ENCODE measurements at regions not wholly inside any gene's neighbourhood (a gene's known extent, or its start where the extent isn't known, plus 50 kb on each side); places are given as distances from the start of the nearest gene placed in this dataset.

- no peak for TF ChIP-seq CTCF (IDR thresholded peaks at IDR 0.05; ENCODE audit: insufficient read depth, low read length)
- no peak overlapping the region for H3K4me3 ChIP-seq (ENCODE audit: low read depth, low read length)
- DNase-seq (ENCODE audit: low read depth): no peak
Measured at GRCh38 chr2:61742955-61743354, 110.9 kb downstream of the FAM161A start.

- DNase-seq (ENCODE audit: low read depth): no peak
- no peak for TF ChIP-seq CTCF (IDR thresholded peaks at IDR 0.05; ENCODE audit: insufficient read depth, low read length)
- H3K4me3 ChIP-seq (ENCODE audit: low read depth, low read length): no peak overlapping the region
Measured at GRCh38 chr2:61737841-61738240, 116.0 kb downstream of the FAM161A start.

GRCh38 chr2:61736953-61737352 lies 116.9 kb downstream of the FAM161A start:
- H3K4me3 ChIP-seq (ENCODE audit: low read depth, low read length): no peak overlapping the region
- TF ChIP-seq CTCF (IDR thresholded peaks at IDR 0.05; ENCODE audit: insufficient read depth, low read length): no peak
- DNase-seq (ENCODE audit: low read depth): no peak

- no peak for TF ChIP-seq CTCF (IDR thresholded peaks at IDR 0.05; ENCODE audit: insufficient read depth, low read length)
- no peak overlapping the region for H3K4me3 ChIP-seq (ENCODE audit: low read depth, low read length)
- DNase-seq (ENCODE audit: low read depth): peak; percentile 17
Measured at GRCh38 chr2:61733563-61733962, 120.3 kb downstream of the FAM161A start.

- no peak for DNase-seq (ENCODE audit: low read depth)
- H3K4me3 ChIP-seq (ENCODE audit: low read depth, low read length): no peak overlapping the region
- TF ChIP-seq CTCF (IDR thresholded peaks at IDR 0.05; ENCODE audit: insufficient read depth, low read length): no peak
Measured at GRCh38 chr2:61732787-61733186, 121.1 kb downstream of the FAM161A start.

GRCh38 chr2:61727746-61728145 lies 126.1 kb downstream of the FAM161A start:
- DNase-seq (ENCODE audit: low read depth): peak; percentile 16

More at GRCh38 chr2:61727746-61728145, 126.1 kb downstream of the FAM161A start:
- no peak for TF ChIP-seq CTCF (IDR thresholded peaks at IDR 0.05; ENCODE audit: insufficient read depth, low read length)
- H3K4me3 ChIP-seq (ENCODE audit: low read depth, low read length): no peak overlapping the region

All from fibroblast of the aortic adventitia (primary cell).